Panc1 (cell line): ENCODE measurements at regions not wholly inside any gene's neighbourhood (a gene's known extent, or its start where the extent isn't known, plus 50 kb on each side); places are given as distances from the start of the nearest gene placed in this dataset.

ENCODE experiments used
- ATAC-seq: fragments of 200-7000 bp; cut with Tn5 transposase; 2 replicates; pipeline ENCODE4 v1.9.1; 2020; ENCODE audit warnings: mild to moderate bottlenecking, moderate library complexity
- BruUV-seq: library from RNA; stranded (reverse); fragments of 400-500 nt; replicated peaks from 2 replicates; lab custom pipeline; 2021; lab: Mats Ljungman, UMichigan
- CTCF ChIA-PET: fragments of 300-600 bp; sonication (Branson Sonifier 250); formaldehyde crosslinking; loops from one replicate; lab custom pipeline; 2022; ENCODE audit warnings: antibody characterized with exemption; lab: Charles Lee
- POLR2A ChIA-PET: fragments of 300-600 bp; sonication (Branson Sonifier 250); formaldehyde crosslinking; loops from one replicate; lab custom pipeline; 2022; ENCODE audit warnings: antibody characterized with exemption; lab: Charles Lee
- DNase-seq: peaks from one replicate; pipeline ENCODE4 v3.0.0-alpha.2; 2010; ENCODE audit warnings: low read depth, low spot score
- H3K27ac ChIP-seq: 2 replicates; pipeline ENCODE4 v1.5.1; 2011; ENCODE audit warnings: mild to moderate bottlenecking, low read length, inconsistent platforms
- H3K27me3 ChIP-seq: fragments of 200-500 bp; sonication (Bioruptor generic); 2 replicates; pipeline ENCODE4 v1.6.0; 2014; ENCODE audit warnings: low read length, inconsistent platforms; ENCODE audit not compliant: control insufficient read depth, insufficient read depth
- H3K36me3 ChIP-seq: fragments of 200-500 bp; sonication (Bioruptor generic); 2 replicates; pipeline ENCODE4 v1.5.1; 2014; ENCODE audit warnings: inconsistent platforms, mild to moderate bottlenecking, low read length, moderate library complexity; ENCODE audit not compliant: control insufficient read depth, insufficient read depth
- H3K4me1 ChIP-seq: 2 replicates; pipeline ENCODE4 v1.5.1; 2011; ENCODE audit warnings: inconsistent platforms, mild to moderate bottlenecking, low read length, moderate library complexity; ENCODE audit not compliant: control insufficient read depth, insufficient read depth
- H3K4me3 ChIP-seq, 2 experiments: 2 replicates each; pipeline ENCODE4 v1.5.1; 2011 to 2012; ENCODE audit warnings: low read depth in 2 of 2, low read length in 2 of 2, mild to moderate bottlenecking in 2 of 2, inconsistent platforms in 1 of 2, moderate library complexity in 1 of 2
- H3K9me3 ChIP-seq: fragments of 200-500 bp; sonication (Bioruptor generic); 2 replicates; pipeline ENCODE4 v1.5.1; 2014; ENCODE audit warnings: low read depth, mild to moderate bottlenecking, inconsistent platforms, low read length, moderate library complexity; ENCODE audit not compliant: control insufficient read depth, insufficient read depth
- CTCF ChIP-seq: fragments of 450-650 bp; IDR thresholded peaks from 2 replicates; pipeline ENCODE4 v1.5.1; 2017; ENCODE audit warnings: mild to moderate bottlenecking
- POLR2AphosphoS5 ChIP-seq: IDR thresholded peaks from 2 replicates; pipeline ENCODE4 v1.6.1; 2012; ENCODE audit warnings: mild to moderate bottlenecking, low read depth, low read length, moderate library complexity
- REST ChIP-seq, 2 experiments: IDR thresholded peaks; 2 replicates each; pipeline ENCODE4 v1.6.1; 2011 to 2012; ENCODE audit warnings: low read depth in 2 of 2, control low read depth in 1 of 2, low read length in 1 of 2, mild to moderate bottlenecking in 1 of 2, moderate library complexity in 1 of 2; ENCODE audit not compliant: insufficient read depth in 1 of 2
- SIN3A ChIP-seq: IDR thresholded peaks from 2 replicates; pipeline ENCODE4 v1.6.1; 2012; ENCODE audit warnings: low read depth, mild to moderate bottlenecking, low read length, moderate library complexity, borderline replicate concordance; ENCODE audit not compliant: insufficient read depth
- TCF7L2 ChIP-seq: IDR thresholded peaks from 2 replicates; pipeline ENCODE4 v1.6.1; 2011; ENCODE audit warnings: mild to moderate bottlenecking, low read depth, low read length, inconsistent platforms
- in situ Hi-C: cut with HindIII; loops from 2 replicates; pipeline ENCODE4 v1.10.0; 2016; ENCODE audit warnings: low sequenced_read_pairs, low pct_unique_long_range_greater_than_20kb
- intact Hi-C: fragments of 100-400 bp; cut with micrococcal nuclease; formaldehyde crosslinking; loops from one replicate; pipeline ENCODE4 v1.10.0; 2022; ENCODE audit not compliant: unreplicated experiment

- in situ Hi-C loops (no loop called here), intact Hi-C loops (no loop called here)
- no peaks in the 10 kb centered on the region for H3K9me3 ChIP-seq
- H3K4me1 ChIP-seq, result no peaks in the 10 kb centered on the region
- peaks cover 6% of the 10 kb centered on the region for H3K27me3 ChIP-seq
- ChIA-PET POLR2A (no interaction called here), CTCF (no interaction called here)
- H3K4me3 ChIP-seq, result no peak overlapping the region
- TF ChIP-seq TCF7L2, result no peak
- TF ChIP-seq REST (IDR thresholded peaks at IDR 0.05; ENCODE audit: insufficient read depth in 1 of 2, low read depth in 2 of 2, low read length in 1 of 2), result no peak
- TF ChIP-seq CTCF, result no peak
- no peak for TF ChIP-seq SIN3A
- no peak for TF ChIP-seq POLR2AphosphoS5
- DNase-seq (no peak), ATAC-seq (no peak)
- H3K36me3 ChIP-seq, result no peaks in the 10 kb centered on the region
- no peak overlapping the region for H3K27ac ChIP-seq
- BruUV-seq, result no TSS peak
Observed at GRCh38 chr15:93188236-93188635, 99.2 kb upstream of the RGMA start.

- ATAC-seq, result no peak
- in situ Hi-C loops (no loop called here), intact Hi-C loops (no loop called here)
- CTCF ChIA-PET, result no interaction called here
- Histone ChIP-seq H3K27ac (no peak overlapping the region), H3K36me3 (no peaks in the 10 kb centered on the region), H3K4me3 (no peak overlapping the region), H3K9me3 (no peaks in the 10 kb centered on the region), H3K27me3 (peaks cover 6% of the 10 kb centered on the region), H3K4me1 (no peaks in the 10 kb centered on the region)
- POLR2A ChIA-PET, result no interaction called here
- DNase-seq, result no peak
- no TSS peak for BruUV-seq
- no peak for TF ChIP-seq SIN3A
- TF ChIP-seq POLR2AphosphoS5, result no peak
- no peak for TF ChIP-seq REST (IDR thresholded peaks at IDR 0.05; ENCODE audit: insufficient read depth in 1 of 2, low read depth in 2 of 2, low read length in 1 of 2)
- no peak for TF ChIP-seq CTCF
- TF ChIP-seq TCF7L2, result no peak
Observed at GRCh38 chr15:93185796-93186195, 96.8 kb upstream of the RGMA start.
